ENCODE measurements at regions not wholly inside any gene's neighbourhood (a gene's known extent, or its start where the extent isn't known, plus 50 kb on each side); places are given as distances from the start of the nearest gene placed in this dataset.
"Not testable (repeated sequence)": the region's sequence is repeated elsewhere in the genome, so short reads cannot be mapped to it uniquely, and the experiment has no call there.

DNA sequence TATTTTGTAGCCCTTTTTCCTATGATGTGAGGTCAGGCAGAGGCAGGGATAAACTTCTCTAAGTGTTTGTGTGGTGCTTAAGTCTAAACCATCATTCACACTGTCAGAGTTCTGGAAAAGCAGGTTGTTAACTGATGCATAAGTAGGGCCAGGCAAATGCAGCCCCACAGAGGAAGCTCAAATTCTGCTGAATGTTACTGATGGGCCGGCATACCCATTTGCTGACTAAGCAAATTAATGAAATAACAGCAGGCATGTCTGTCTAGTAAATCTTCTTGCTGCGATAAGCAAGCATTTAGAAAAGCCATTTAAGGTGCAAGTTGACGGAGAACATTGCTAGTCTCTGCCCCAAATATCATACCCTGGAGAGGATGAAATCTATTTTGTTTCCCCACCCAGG lies 523.2 kb upstream of the CCDC196 start:
- DNase-seq = no peak

DNA sequence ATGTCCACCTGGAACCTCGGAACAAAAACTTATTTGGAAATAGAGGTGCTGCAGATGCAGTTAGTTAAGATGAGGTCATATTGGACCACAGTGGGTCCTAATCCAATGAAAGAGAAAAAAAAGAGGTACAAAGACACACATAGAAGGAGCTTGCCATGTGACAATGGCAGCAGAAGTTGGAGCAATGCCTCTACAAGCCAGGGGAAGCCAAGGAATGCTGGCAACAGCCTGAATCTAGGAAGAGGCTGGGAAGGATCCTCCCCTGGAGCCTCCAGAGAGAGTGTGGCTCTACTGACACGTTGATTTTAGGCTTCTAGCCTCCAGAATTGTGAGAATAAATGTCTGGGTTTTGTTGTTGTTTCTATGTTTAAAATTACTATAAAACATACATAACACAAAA lies 521.8 kb upstream of the CCDC196 start:
- no peak for DNase-seq

DNA sequence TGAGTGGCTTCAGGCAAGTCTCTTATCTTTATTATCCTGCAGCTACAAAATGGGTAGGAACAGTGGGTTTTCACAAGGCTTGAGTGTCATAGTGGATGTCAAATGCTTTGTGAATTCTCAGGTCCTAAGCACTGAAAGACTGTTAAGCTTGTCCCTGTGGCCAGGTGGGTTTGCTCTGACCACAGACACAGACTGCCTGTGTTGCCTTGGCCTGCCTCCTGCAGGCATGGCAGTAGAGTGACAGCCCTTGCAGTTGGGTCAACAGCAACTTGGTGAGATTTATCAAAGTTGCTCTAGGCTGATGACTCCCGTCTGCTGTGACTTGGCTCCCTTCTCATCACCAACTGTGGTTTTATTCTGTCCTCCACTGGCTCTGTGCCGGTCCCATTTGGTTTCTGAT lies 520.0 kb upstream of the CCDC196 start:
- DNase-seq = no peak

DNA sequence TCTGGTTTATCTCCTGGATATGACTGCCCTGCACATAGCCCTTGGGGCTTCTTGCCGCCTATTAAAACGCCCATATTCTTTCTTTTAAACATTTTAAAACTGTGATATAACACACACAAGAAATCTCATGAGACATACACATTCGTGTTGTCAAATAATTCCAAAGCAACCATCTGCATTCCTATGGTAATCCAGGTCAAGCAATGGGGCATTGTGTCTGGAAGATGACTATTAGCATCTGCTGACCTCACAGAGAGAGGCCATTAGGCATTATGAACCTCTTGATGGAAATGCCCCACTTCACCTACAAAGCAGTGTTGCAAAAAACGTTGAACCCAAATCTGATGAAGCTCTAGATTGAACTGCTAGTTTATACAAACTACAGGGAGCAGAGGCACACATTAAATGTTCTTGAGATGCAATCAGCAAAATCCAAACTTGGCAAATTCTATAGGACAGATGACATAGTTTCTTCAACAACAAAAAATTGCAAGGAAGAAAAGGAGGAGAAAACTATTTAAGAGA lies 513.8 kb upstream of the CCDC196 start:
- DNase-seq = no peak

DNA sequence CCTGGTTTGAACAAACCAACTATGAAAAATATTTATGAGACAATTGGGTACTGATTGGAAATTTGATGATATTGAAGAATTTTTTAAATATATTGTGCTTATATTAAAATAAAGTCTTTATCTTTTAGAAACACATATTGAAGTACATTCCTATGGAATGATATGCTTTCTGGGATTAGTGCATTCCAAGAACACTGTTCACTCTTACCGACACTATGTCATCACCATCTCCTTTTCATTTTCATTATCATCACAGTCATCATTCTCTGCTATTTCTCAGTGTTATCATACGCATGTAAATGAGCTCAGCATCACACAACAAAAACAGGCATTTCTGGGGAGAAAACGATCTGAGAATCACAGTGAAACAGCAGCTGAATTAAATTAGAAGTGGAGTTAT lies 513.3 kb upstream of the CCDC196 start:
- DNase-seq = no peak

DNA sequence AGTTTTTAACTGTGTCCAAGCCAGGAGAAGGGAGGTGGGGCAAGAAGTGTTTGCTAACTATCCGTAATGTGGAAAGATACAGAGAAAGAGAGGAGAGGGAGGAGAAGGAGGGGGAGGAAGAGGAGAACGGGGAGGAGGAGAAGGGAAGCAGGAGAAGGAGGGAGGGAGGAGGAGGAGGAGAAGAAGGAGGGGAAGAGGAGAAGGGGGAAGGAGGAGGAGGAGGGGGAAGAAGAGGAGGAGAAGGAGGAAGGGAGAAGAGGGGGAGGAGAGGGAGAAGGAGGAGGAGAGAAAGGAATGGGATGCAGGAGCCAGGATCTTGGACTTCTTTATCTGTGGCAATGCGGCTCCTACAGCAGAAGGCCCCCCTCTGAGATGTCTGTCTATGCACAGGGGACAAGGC lies 510.3 kb upstream of the CCDC196 start:
- no peak for DNase-seq

DNA sequence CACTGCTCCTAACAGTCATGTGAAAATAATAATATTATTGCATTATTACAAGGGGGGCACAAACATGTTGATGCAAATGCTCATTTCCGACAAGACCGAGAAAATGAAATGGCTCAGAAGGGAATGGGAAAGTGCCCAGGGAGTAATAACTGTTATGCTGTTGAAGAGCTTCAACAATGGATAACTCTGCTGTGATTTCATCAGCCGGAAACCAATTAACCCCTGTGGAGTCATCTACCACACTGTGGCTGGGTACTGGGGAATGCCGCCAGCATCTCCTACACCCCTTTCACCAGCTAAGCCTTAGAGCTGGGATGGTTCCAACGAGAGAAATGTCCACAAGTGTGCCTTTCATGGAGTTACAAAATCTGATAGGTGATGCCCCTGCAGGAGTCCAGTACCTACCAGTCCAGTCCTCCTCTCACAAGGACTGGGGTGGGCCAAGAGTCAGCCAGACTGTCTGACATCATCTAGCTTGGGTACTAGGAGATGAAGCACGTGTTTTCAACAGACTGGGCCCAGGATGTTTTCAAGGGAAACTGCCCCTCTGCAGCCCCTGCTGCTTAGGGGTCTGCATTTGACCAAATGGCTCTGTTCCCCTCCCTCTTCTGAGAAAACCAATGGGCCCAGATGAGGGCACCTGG lies 509.3 kb upstream of the CCDC196 start:
- DNase-seq = no peak

DNA sequence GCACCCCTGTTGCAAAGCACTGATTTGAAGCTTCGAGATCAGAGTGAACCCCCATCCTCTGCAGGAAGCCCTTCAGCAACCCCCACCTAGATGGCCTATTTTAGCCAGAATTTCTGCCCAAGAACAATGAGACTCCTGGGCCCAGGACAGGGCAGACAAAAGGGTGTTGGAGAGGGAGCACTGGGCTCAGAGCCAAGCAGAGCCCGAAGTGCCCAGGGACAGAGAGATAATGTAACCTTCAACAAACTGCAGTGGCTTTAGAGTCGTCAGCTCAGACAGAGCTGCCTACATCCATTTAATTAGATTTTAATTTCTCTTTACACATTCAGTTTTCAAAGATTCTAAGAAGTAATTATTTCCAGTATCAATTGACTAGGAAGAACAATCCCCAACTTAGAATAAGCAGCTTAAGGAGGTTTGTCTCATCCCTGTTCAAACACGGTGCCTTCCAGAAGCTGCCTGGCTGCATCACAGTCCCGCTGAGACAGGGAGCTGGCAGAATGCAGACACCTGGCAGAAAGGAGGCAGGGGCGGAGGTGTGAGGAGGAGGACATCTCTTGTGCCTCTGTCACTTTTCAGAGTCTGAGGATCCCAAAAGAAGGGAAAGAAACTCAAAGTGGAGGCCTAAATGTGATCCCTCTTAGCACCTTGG lies 504.9 kb upstream of the CCDC196 start:
- DNase-seq = no peak

DNA sequence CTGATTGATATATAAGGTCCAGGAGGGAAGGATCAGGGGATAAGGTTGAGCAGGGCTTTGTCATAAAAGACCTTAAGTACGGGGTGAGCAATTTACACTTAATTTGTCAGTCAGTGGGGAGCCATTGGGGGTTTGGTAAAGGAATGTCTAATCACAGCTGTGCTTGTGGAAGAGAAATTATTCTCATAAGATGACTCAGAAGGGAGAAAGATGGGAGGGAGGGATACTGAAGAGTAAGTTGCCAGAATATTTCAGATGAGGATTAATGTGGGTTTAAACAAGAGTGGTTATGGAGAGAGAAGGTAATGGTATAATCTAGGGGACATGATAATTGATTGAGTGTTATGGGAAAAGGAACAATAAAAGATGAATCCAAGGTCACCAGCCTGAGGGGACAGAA lies 500.1 kb upstream of the CCDC196 start:
- no peak for DNase-seq

DNA sequence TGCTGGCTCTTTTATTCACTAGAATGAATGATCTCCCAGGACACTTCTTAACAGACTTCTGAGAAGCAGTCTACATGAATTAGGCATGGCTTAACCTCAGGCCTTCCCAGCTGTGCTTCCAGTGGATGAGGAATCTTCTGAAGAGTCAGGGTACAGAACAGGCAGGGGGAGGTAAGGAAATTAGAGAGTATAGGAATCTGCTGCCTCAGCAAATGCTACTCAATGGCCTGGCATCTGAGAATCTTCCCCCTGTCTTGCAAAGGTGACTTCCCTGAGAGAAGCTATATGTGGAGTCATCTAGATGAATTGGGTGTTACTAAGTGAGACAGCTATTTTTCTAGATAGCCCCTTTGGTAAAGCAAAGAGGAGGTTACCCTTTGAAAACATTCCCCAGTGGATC lies 496.2 kb upstream of the CCDC196 start:
- no peak for DNase-seq

DNA sequence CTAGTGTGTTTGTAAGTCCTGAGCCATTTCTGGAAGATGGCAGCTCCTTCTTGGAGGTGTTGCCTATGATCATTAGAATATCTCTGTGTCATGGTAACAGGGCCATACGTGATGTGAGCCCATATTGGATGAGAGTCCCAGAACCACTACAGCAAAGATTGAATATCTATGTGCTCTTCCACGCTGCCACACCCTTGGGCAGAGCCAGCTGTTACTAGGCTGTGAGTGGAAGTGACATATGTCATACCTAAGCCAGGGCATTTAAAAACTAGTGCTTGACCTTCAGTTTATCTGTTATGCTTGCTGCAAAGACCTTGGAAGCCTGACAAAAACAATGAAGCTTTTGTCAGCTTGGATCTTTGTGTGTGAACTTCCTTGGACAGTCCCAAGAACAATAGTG lies 495.1 kb upstream of the CCDC196 start:
- DNase-seq = no peak

DNA sequence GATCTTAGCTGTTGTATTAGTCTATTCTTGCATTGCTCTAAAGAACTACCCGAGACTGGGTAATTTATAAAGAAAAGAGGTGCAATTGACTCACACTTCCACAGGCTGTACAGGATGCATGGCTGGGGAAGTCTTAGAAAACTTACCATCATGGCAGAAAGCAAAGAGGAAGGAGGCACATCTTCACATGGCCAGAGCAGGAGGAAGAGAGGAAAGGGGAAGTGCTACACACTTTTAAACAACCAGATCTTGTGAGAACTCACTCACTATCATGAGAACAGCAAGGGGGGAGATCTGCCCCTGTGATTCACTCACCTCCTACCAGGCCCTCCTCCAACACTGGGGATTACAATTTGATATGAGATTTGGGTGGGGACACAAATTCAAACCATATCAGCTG lies 494.2 kb upstream of the CCDC196 start:
- not testable (repeated sequence) for DNase-seq

DNA sequence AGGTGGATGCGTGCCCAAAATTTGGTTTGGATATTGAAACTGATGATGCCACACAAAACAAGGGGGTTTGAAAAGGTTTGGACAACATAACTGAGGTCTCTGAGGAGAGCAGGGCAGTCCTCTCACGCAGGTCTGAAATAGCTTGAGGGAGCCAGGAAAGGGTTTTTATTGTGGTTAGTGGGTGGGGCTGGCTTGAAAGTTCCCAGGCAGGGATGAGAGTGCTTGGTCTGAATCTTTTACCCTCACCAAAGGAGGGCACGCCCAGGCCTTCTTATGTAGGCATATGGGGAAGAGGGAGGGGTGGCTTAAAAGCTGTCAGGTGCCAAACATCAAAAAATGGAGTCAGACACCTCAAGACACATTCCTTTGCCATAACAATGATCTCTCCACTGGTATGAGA lies 493.1 kb upstream of the CCDC196 start:
- DNase-seq = no peak

DNA sequence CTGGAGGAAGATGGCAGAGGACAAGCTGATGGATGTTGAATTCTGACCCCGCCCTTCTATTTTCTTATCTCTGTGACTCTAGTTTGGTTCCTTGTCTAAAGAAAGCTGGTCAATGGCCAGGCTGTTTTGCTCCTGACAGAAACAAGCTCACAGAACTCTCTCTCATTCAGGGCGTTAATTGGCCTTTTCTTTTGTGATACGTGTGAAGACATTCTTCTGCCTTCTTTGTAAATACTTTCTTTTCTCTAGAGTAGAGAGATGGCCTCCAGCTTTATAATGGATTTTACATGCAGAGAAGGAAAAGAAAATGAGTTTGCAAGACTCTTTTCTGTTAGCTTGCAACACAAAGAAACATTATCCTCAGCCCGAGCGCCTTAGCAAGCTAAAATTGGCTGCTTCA lies 492.2 kb upstream of the CCDC196 start:
- DNase-seq = peak; percentile 22

DNA sequence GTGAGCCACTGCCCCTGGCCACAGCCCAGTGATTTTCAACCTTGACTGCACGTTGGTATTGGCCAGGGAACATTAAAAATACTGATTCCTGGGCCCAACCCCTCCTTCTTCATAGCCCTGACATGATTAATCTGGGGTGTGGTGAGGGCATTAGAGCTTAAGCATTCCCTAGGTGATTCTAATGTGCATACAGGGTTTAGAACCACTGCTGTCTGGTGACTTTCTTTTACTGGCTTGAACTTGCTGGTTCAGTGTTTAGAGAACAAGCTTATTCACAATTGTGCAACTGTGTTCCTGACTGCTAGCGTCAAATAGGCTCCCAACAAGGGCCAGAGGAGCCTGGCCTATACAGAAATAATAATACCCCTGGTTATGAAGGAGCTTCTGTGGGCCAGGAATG lies 488.8 kb upstream of the CCDC196 start:
- DNase-seq = no peak

DNA sequence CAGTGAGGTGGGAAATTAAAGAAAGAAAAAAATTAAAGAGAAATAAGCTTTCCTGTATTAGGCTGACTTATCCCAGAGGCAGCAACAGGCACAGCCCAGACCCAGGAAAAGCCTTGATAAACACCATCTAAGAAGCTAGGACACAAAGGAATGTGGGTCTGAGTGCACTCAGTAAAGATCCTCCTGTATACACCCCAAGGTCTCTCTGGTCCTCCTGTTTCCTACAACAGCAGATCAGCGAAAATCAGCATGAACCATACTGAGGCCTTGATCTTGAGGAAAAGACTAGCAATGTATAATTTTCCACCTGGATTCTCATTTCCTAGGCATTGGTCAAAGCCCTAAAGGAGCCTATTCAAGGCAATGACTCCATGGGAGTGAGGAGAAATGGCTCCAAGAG lies 486.3 kb upstream of the CCDC196 start:
- no peak for DNase-seq

DNA sequence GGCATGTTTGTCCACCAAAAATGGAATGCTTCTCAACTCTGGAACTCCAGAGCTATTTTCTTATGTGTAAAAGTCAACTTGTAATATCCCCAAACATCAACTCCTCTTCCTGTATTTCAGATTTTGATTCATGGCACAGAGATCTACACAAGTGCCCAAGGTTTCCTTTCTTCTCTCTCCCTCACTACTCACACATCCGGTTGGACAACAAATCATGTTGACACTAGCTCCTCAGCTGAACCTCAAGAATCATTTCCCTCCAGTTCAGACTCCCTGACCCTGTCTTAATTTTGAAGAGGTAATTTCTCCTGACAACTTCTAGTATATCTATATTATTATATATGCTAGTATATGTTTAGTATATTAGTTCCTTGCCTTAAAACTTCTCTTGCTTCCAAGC lies 485.4 kb upstream of the CCDC196 start:
- DNase-seq = no peak

DNA sequence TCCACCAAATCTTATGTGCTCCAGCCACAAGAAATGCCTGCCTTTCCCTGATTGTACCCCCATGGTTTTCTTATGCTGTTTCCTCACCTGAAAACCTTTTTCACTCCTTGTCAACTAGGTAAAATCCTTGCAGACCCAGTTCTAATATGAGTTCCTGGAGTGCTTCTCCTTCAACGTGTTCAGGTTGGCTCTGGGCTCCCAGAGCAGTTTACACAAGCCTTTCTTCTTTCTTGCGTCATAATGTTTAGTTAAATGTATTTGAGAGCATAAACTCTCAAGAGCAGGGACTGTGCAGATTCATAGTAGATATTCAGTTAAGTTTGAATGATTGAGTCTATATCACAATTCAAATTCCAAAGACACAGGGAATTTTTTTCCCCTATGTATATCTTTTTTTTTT lies 484.8 kb upstream of the CCDC196 start:
- DNase-seq = no peak

DNA sequence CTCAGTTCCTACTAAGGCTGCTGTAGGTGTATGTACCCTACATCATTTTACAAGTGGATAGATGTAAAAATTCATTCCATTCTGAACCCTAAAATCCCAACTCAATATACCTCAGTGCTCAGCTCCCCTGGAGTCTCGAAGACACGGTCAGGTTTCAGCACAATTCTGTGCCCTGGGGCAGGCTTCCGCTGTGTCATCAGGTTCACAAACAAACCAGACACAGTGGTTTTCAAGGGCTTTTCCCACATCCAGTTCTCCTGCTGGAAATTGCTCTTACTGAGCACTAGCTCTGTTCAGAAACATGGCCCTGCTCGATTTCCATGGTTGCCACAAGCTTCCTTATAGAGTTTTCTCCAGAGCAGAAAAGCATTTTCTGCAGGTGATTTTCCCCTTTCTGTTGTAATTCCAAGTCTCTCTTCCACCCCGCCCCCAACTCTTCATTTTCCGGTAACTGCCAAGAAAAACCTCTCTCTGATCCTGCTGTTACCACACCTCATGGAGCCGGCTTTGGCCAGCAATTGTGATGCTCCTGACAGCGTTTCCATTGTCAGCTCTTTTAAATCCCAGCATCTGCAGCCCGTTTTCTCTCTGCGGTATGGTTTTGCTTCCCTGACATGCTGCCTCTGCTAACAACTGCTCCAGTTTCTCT lies 483.0 kb upstream of the CCDC196 start:
- DNase-seq = no peak

DNA sequence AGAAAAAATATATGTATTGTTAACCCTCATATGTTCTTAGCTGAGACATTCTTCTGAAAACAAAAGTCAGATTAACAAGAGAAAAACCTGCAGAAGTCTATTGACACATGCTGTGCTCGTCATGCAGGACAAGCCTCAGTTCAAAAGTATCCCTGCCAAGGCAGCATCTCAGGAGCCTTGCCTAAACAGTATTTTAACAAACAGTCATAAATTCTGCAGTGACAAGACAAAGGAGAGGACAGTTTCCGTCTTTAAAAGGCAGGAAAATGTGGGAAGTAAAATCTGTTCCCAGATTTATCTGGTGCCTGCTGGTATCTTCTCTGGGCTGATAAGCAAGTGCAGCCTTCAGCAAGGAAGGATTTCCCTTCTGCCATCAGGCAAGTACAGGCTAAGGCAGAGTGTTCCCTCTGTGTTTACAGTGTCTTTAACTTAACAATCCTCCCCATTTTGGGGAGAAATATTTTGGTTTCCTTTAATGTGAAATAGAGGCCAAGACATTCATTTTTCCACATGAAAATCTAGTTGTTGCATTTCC lies 480.2 kb upstream of the CCDC196 start:
- DNase-seq = no peak

DNA sequence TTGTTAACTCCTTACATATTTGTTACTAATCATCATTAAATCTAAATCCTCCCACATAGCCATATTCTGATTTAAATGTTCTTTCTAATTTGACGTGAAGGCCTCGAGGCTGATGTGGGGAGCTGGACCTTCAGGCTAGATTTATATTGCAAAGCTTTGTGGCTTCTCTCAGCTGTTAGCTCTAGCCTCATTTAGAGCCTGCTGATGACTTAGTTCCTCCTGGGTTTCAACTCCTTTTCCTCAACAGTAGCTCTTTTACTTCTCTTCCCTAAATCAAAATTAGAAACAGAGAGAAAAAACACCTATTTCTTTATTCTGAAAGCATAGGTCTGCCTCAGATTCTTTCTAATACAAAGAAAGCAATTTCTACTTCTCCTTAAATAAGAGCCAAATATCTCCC lies 477.5 kb upstream of the CCDC196 start:
- DNase-seq = no peak

DNA sequence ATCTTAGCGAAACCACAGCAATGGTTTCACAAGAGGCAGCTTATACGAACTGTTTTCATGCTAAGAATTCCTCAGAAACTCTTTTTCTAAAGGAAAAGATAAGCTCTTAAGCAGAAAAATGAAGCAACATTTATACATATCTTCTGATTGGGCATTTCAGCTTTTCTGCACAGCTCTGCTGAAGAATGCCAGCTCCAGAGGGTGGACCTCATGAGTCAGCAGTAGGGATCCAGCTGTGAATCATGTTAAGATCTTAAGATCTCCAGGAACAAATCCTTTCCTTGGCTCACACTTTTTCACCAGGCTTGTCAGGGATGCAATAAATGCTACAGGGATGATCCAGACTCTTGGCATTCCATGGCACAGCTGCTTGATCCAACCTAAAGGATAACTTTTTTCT lies 477.1 kb upstream of the CCDC196 start:
- no peak for DNase-seq

DNA sequence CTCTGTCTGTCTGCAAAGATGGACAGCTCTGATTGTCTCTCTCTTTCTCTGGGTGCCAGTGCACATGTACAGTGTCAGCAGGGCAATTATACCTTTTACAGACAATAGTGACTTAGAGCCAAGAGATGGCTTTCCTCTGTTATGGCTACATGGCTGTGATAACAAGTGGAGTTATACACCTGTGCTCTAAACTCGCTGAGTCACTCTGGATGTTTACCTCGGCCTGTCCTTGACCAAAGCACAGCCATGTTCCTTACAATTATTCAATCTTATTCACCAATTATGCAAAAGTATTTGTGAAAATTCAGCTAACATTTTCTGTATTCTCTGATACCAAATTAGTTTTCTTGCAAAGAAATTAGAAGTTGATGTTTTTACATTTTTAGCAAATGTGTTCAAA lies 475.5 kb upstream of the CCDC196 start:
- DNase-seq = no peak
